MM.1S (cell line): ENCODE measurements at regions not wholly inside any gene's neighbourhood (a gene's known extent, or its start where the extent isn't known, plus 50 kb on each side); places are given as distances from the start of the nearest gene placed in this dataset.
A peak's percentile ranks its signal among the peaks of the same experiment; 100 is the strongest.

Source experiments
- DNase-seq: peaks from one replicate; pipeline ENCODE4 v3.0.0-alpha.2; 2015
- H2AFZ ChIP-seq: fragments of 300-600 bp; sonication (generic); 2 replicates; pipeline ENCODE4 v1.6.0; 2016; ENCODE audit warnings: antibody characterized with exemption, low read length
- H3F3A ChIP-seq: fragments of 300-600 bp; sonication (generic); 2 replicates; pipeline ENCODE4 v1.6.1; 2016; ENCODE audit warnings: mild to moderate bottlenecking, antibody characterized with exemption, low read length, moderate library complexity, mixed read lengths; ENCODE audit not compliant: insufficient read depth
- H3K27ac ChIP-seq: fragments of 300-600 bp; sonication (generic); 2 replicates; pipeline ENCODE4 v1.5.1; 2016; ENCODE audit warnings: mild to moderate bottlenecking, low read length
- H3K27me3 ChIP-seq: fragments of 300-600 bp; sonication (generic); replicated peaks from 2 replicates; pipeline ENCODE4 v1.6.0; 2016; ENCODE audit warnings: low read length; ENCODE audit not compliant: insufficient read depth
- H3K36me3 ChIP-seq: fragments of 300-600 bp; sonication (generic); replicated peaks from 2 replicates; pipeline ENCODE4 v1.6.1; 2016; ENCODE audit warnings: mild to moderate bottlenecking, low read length, mixed read lengths; ENCODE audit not compliant: insufficient read depth
- H3K4me1 ChIP-seq: fragments of 300-600 bp; sonication (generic); 2 replicates; pipeline ENCODE4 v1.6.1; 2016; ENCODE audit warnings: low read length, mixed read lengths
- H3K4me2 ChIP-seq: fragments of 300-600 bp; sonication (generic); 2 replicates; pipeline ENCODE4 v1.6.0; 2016; ENCODE audit warnings: low read depth, low read length
- H3K4me3 ChIP-seq: fragments of 300-600 bp; sonication (generic); 2 replicates; pipeline ENCODE4 v1.5.1; 2016; ENCODE audit warnings: low read length, mixed read lengths
- H3K79me2 ChIP-seq: fragments of 300-600 bp; sonication (generic); 2 replicates; pipeline ENCODE4 v1.6.1; 2016; ENCODE audit warnings: mixed run types, low read length, mixed read lengths
- H3K9ac ChIP-seq: fragments of 300-600 bp; sonication (generic); 2 replicates; pipeline ENCODE4 v1.6.1; 2016; ENCODE audit warnings: low read length, mixed read lengths
- H3K9me2 ChIP-seq: fragments of 300-600 bp; sonication (generic); replicated peaks from 2 replicates; pipeline ENCODE4 v1.6.1; 2016; ENCODE audit warnings: mild to moderate bottlenecking, low read length, mixed read lengths; ENCODE audit not compliant: insufficient read depth
- H3K9me3 ChIP-seq: fragments of 300-600 bp; sonication (generic); replicated peaks from 2 replicates; pipeline ENCODE4 v1.6.1; 2016; ENCODE audit warnings: mild to moderate bottlenecking, low read length, mixed read lengths; ENCODE audit not compliant: insufficient read depth
- H4K20me1 ChIP-seq: fragments of 300-600 bp; sonication (generic); 2 replicates; pipeline ENCODE4 v1.6.1; 2016; ENCODE audit warnings: mild to moderate bottlenecking, low read length, moderate library complexity, mixed read lengths; ENCODE audit not compliant: insufficient read depth
- EZH2 ChIP-seq: fragments of 300-600 bp; sonication (generic); optimal IDR thresholded peaks from 2 replicates; pipeline ENCODE3; 2017; ENCODE audit warnings: low read depth, mild to moderate bottlenecking, antibody characterized with exemption, low read length, mixed read lengths
- EZH2phosphoT487 ChIP-seq: fragments of 300-600 bp; sonication (generic); IDR thresholded peaks from 2 replicates; pipeline ENCODE4 v1.6.1; 2018; ENCODE audit warnings: antibody characterized with exemption, low read length
- TF ChIP-seq, protein P1 (sequence below): fragments of 300-600 bp; sonication (generic); IDR thresholded peaks from 2 replicates; pipeline ENCODE4 v1.5.1; 2016; ENCODE audit warnings: antibody characterized with exemption, low read length, mixed read lengths

- Histone ChIP-seq H2AFZ (no peak overlapping the region), H3K9me2 (no peaks in the 10 kb centered on the region), H3K4me3 (no peak overlapping the region), H3K4me1 (no peaks in the 10 kb centered on the region), H3K79me2 (no peaks in the 10 kb centered on the region), H3K9me3 (no peaks in the 10 kb centered on the region), H3K27me3 (no peaks in the 10 kb centered on the region), H4K20me1 (no peaks in the 10 kb centered on the region), H3K4me2 (no peak overlapping the region), H3K9ac (no peak overlapping the region), H3K27ac (no peak overlapping the region), H3F3A (no peaks in the 10 kb centered on the region), H3K36me3 (no peaks in the 10 kb centered on the region)
- TF ChIP-seq EZH2 (no peak), EZH2phosphoT487 (no peak)
- TF ChIP-seq, protein P1, sequence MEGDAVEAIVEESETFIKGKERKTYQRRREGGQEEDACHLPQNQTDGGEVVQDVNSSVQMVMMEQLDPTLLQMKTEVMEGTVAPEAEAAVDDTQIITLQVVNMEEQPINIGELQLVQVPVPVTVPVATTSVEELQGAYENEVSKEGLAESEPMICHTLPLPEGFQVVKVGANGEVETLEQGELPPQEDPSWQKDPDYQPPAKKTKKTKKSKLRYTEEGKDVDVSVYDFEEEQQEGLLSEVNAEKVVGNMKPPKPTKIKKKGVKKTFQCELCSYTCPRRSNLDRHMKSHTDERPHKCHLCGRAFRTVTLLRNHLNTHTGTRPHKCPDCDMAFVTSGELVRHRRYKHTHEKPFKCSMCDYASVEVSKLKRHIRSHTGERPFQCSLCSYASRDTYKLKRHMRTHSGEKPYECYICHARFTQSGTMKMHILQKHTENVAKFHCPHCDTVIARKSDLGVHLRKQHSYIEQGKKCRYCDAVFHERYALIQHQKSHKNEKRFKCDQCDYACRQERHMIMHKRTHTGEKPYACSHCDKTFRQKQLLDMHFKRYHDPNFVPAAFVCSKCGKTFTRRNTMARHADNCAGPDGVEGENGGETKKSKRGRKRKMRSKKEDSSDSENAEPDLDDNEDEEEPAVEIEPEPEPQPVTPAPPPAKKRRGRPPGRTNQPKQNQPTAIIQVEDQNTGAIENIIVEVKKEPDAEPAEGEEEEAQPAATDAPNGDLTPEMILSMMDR = no peak
- no peak for DNase-seq
These were observed 319.1 kb upstream of the RPS6KA3 start for GRCh38 chrX:20585782-20586181.

DNA sequence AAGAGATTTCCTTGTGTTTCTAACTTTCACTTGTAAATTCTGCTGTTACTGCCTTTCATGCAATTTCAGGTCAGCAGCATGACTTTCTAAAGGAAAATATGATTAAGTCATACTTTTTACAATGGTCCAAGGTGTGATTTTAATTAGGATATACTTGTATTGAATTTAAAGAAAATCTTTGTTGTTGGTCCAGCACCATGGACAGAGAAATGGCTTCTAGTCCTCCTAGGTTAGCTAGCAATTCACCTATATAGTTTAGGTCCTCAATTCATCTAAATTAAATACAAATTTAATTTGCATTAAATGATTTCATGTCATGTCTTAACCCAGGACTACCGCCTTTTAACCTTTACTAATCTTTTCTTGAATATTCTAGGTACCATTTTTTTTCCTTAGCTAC lies 304.9 kb upstream of the RPS6KA3 start:
- no peak overlapping the region for H3K9ac ChIP-seq
- TF ChIP-seq, protein P1 = no peak
- TF ChIP-seq EZH2phosphoT487 (no peak), EZH2 (no peak)
- peak; percentile 14 for DNase-seq
- H3K4me1 ChIP-seq = no peaks in the 10 kb centered on the region
- no peaks in the 10 kb centered on the region for H3F3A ChIP-seq
- H2AFZ ChIP-seq = no peak overlapping the region
- no peak overlapping the region for H3K27ac ChIP-seq
- peaks cover 18% of the 10 kb centered on the region; the same call in 1 of the 2 replicates for H3K27me3 ChIP-seq
- H3K4me3 ChIP-seq = no peak overlapping the region
- H4K20me1 ChIP-seq = no peaks in the 10 kb centered on the region
- H3K4me2 ChIP-seq = no peak overlapping the region
- H3K9me3 ChIP-seq = no peaks in the 10 kb centered on the region
- H3K9me2 ChIP-seq = no peaks in the 10 kb centered on the region
- H3K36me3 ChIP-seq = no peaks in the 10 kb centered on the region
- H3K79me2 ChIP-seq = no peaks in the 10 kb centered on the region

GRCh38 chrX:20567108-20567507 lies 300.4 kb upstream of the RPS6KA3 start:
- TF ChIP-seq EZH2phosphoT487 (no peak), EZH2 (no peak)
- TF ChIP-seq, protein P1 = no peak
- Histone ChIP-seq H4K20me1 (no peaks in the 10 kb centered on the region), H3K4me3 (no peak overlapping the region), H3K27me3 (peaks cover 24% of the 10 kb centered on the region; the same call in 1 of the 2 replicates), H3K36me3 (no peaks in the 10 kb centered on the region), H3K9ac (no peak overlapping the region), H2AFZ (no peak overlapping the region), H3F3A (no peaks in the 10 kb centered on the region), H3K4me2 (no peak overlapping the region), H3K27ac (no peak overlapping the region), H3K4me1 (no peaks in the 10 kb centered on the region), H3K79me2 (no peaks in the 10 kb centered on the region), H3K9me3 (no peaks in the 10 kb centered on the region), H3K9me2 (no peaks in the 10 kb centered on the region)
- peak; percentile 6 for DNase-seq
